ENCODE measurements at regions not wholly inside any gene's neighbourhood (a gene's known extent, or its start where the extent isn't known, plus 50 kb on each side); places are given as distances from the start of the nearest gene placed in this dataset.

GRCh38 chr1:193606035-193606434 is 419.6 kb upstream of the B3GALT2 start:
- no peak overlapping the region for H3K4me3 ChIP-seq (ENCODE audit: low read length)
- Mint-ChIP-seq H3K27ac (no peak overlapping the region), H3K27me3 (ENCODE audit: insufficient read depth) (no peaks in the 10 kb centered on the region), H3K4me1 (peaks cover 9% of the 10 kb centered on the region), H3K9me3 (no peaks in the 10 kb centered on the region), H3K36me3 (ENCODE audit: low read depth) (no peaks in the 10 kb centered on the region), H3K4me3 (no peak overlapping the region)
- H3K9ac ChIP-seq (ENCODE audit: extremely low read depth, low read length, poor library complexity, severe bottlenecking): no peak overlapping the region
- no peaks in the 10 kb centered on the region for H3K9me3 ChIP-seq (ENCODE audit: control insufficient read depth, low read length)
- DNase-seq: no peak
- no peak for TF ChIP-seq CTCF (conservative IDR thresholded peaks at IDR 0.05)
- no peak overlapping the region for H3K27ac ChIP-seq (ENCODE audit: low read depth, low read length)
- H3K27me3 ChIP-seq (ENCODE audit: control insufficient read depth, insufficient read depth, low read length, poor library complexity, severe bottlenecking): no peaks in the 10 kb centered on the region
- WGBS, 2 experiments (ENCODE audit: insufficient coverage in 1 of 2, insufficient read length in 1 of 2): 89 to 100% methylated on average over 3 to 5 of the region's 5 CpGs
- H3K36me3 ChIP-seq (ENCODE audit: control insufficient read depth, insufficient read depth, low read length): no peaks in the 10 kb centered on the region
- no peaks in the 10 kb centered on the region for H3K4me1 ChIP-seq (ENCODE audit: control insufficient read depth, insufficient read depth, low read length)

- H3K4me1 ChIP-seq (ENCODE audit: control insufficient read depth, insufficient read depth, low read length): no peaks in the 10 kb centered on the region
- no peaks in the 10 kb centered on the region for H3K27me3 ChIP-seq (ENCODE audit: control insufficient read depth, insufficient read depth, low read length, poor library complexity, severe bottlenecking)
- no peak for TF ChIP-seq CTCF (conservative IDR thresholded peaks at IDR 0.05)
- H3K4me3 ChIP-seq (ENCODE audit: low read length): no peak overlapping the region
- peak overlapping the region; percentile 34 for H3K27ac ChIP-seq (ENCODE audit: low read depth, low read length)
- WGBS, 2 experiments (ENCODE audit: insufficient coverage in 1 of 2, insufficient read length in 1 of 2): 42% methylated on average over 2 of the region's 2 CpGs; no CpG with 5 or more reads in 1 of the 2 experiments
- no peaks in the 10 kb centered on the region for H3K9me3 Mint-ChIP-seq
- H3K9me3 ChIP-seq (ENCODE audit: control insufficient read depth, low read length): no peaks in the 10 kb centered on the region
- no peaks in the 10 kb centered on the region for H3K36me3 Mint-ChIP-seq (ENCODE audit: low read depth)
- peaks cover 9% of the 10 kb centered on the region for H3K4me1 Mint-ChIP-seq
- no peaks in the 10 kb centered on the region for H3K27me3 Mint-ChIP-seq (ENCODE audit: insufficient read depth)
- no peaks in the 10 kb centered on the region for H3K36me3 ChIP-seq (ENCODE audit: control insufficient read depth, insufficient read depth, low read length)
- no peak overlapping the region for H3K9ac ChIP-seq (ENCODE audit: extremely low read depth, low read length, poor library complexity, severe bottlenecking)
- no peak overlapping the region for H3K4me3 Mint-ChIP-seq
- DNase-seq: no peak
- H3K27ac Mint-ChIP-seq: no peak overlapping the region
These were observed 416.3 kb upstream of the B3GALT2 start for GRCh38 chr1:193602705-193603104.

GRCh38 chr1:193593147-193593885 is 406.9 kb upstream of the B3GALT2 start:
- H3K27me3 ChIP-seq (ENCODE audit: control insufficient read depth, insufficient read depth, low read length, poor library complexity, severe bottlenecking): no peaks in the 10 kb centered on the region
- H3K4me1 Mint-ChIP-seq: peaks cover 31% of the 10 kb centered on the region

More at GRCh38 chr1:193593147-193593885, 406.9 kb upstream of the B3GALT2 start:
- no peak overlapping the region for H3K27ac ChIP-seq (ENCODE audit: low read depth, low read length)
- no peak for TF ChIP-seq CTCF (conservative IDR thresholded peaks at IDR 0.05)
- Mint-ChIP-seq H3K4me3 (no peak overlapping the region), H3K27me3 (ENCODE audit: insufficient read depth) (peaks cover 3% of the 10 kb centered on the region), H3K27ac (no peak overlapping the region), H3K36me3 (ENCODE audit: low read depth) (no peaks in the 10 kb centered on the region), H3K9me3 (no peaks in the 10 kb centered on the region)
- no peak for DNase-seq
- H3K4me3 ChIP-seq (ENCODE audit: low read length): no peak overlapping the region
- H3K36me3 ChIP-seq (ENCODE audit: control insufficient read depth, insufficient read depth, low read length): no peaks in the 10 kb centered on the region
- no peak overlapping the region for H3K9ac ChIP-seq (ENCODE audit: extremely low read depth, low read length, poor library complexity, severe bottlenecking)
- no peaks in the 10 kb centered on the region for H3K9me3 ChIP-seq (ENCODE audit: control insufficient read depth, low read length)
- peaks cover 7% of the 10 kb centered on the region for H3K4me1 ChIP-seq (ENCODE audit: control insufficient read depth, insufficient read depth, low read length)
- 71% methylated on average over 2 of the region's 3 CpGs; no CpG with 5 or more reads in 1 of the 2 experiments for WGBS, 2 experiments (ENCODE audit: insufficient coverage in 1 of 2, insufficient read length in 1 of 2)
